Mesenchymal stem cell (in vitro differentiated cells and primary cell): ENCODE measurements at regions not wholly inside any gene's neighbourhood (a gene's known extent, or its start where the extent isn't known, plus 50 kb on each side); places are given as distances from the start of the nearest gene placed in this dataset.
"Not testable (repeated sequence)": the region's sequence is repeated elsewhere in the genome, so short reads cannot be mapped to it uniquely, and the experiment has no call there.

Experiments
- DNase-seq: peaks from one replicate; pipeline ENCODE4 v3.0.0-alpha.2; 2013
- H2AFZ ChIP-seq: one replicate; pipeline ENCODE4 v1.6.1; 2013; ENCODE audit warnings: low read depth, mild to moderate bottlenecking, control low read depth, inconsistent platforms, low read length, moderate library complexity
- H2AK5ac ChIP-seq: 2 replicates; pipeline ENCODE4 v1.6.1; 2013; ENCODE audit warnings: low read length, moderate library complexity, mild to moderate bottlenecking, inconsistent platforms; ENCODE audit not compliant: severe bottlenecking
- H2BK120ac ChIP-seq: one replicate; pipeline ENCODE4 v1.6.1; 2013; ENCODE audit warnings: low read depth, mild to moderate bottlenecking, inconsistent platforms, low read length, moderate library complexity
- H2BK12ac ChIP-seq, 2 experiments: one replicate each; pipeline ENCODE4 v1.6.1; 2013; ENCODE audit warnings: inconsistent platforms in 2 of 2, low read length in 2 of 2, mild to moderate bottlenecking in 2 of 2, moderate library complexity in 2 of 2, control low read depth in 1 of 2
- H2BK15ac ChIP-seq: one replicate; pipeline ENCODE4 v1.6.1; 2013; ENCODE audit warnings: mild to moderate bottlenecking, low read depth, inconsistent platforms; ENCODE audit not compliant: poor library complexity, severe bottlenecking
- H2BK5ac ChIP-seq: 2 replicates; pipeline ENCODE4 v1.6.1; 2013; ENCODE audit warnings: low read depth, mild to moderate bottlenecking, low read length, control low read depth, inconsistent platforms; ENCODE audit not compliant: poor library complexity, severe bottlenecking
- H3K14ac ChIP-seq, 2 experiments: one replicate each; pipeline ENCODE4 v1.6.1; 2013; ENCODE audit warnings: inconsistent platforms in 2 of 2, low read length in 2 of 2, control low read depth in 1 of 2, mild to moderate bottlenecking in 1 of 2, moderate library complexity in 1 of 2
- H3K18ac ChIP-seq, 2 experiments: one replicate each; pipeline ENCODE4 v1.6.1; 2013; ENCODE audit warnings: inconsistent platforms in 2 of 2, low read length in 2 of 2, control low read depth in 1 of 2, low read depth in 1 of 2, mild to moderate bottlenecking in 1 of 2
- H3K23ac ChIP-seq, 2 experiments: one replicate each; pipeline ENCODE4 v1.6.1; 2013; ENCODE audit warnings: inconsistent platforms in 2 of 2, low read length in 2 of 2, mild to moderate bottlenecking in 2 of 2, moderate library complexity in 2 of 2, control low read depth in 1 of 2
- H3K27ac ChIP-seq: 2 replicates; pipeline ENCODE4 v1.5.1; 2013; ENCODE audit warnings: mild to moderate bottlenecking, moderate library complexity, low read length, control low read depth, inconsistent platforms; ENCODE audit not compliant: poor library complexity, severe bottlenecking
- H3K27me3 ChIP-seq, 2 experiments: 2 replicates each; pipeline versions ENCODE4 v1.6.1 to v1.7.0; 2013; ENCODE audit warnings: low read length in 2 of 2, mild to moderate bottlenecking in 2 of 2, moderate library complexity in 2 of 2, control low read depth in 1 of 2, inconsistent platforms in 1 of 2; ENCODE audit not compliant: control insufficient read depth in 1 of 2, insufficient read depth in 1 of 2
- H3K36me3 ChIP-seq, 2 experiments: 2 replicates each; pipeline versions ENCODE4 v1.6.1 to v1.7.0; 2013; ENCODE audit warnings: low read length in 2 of 2, control low read depth in 1 of 2, inconsistent platforms in 1 of 2, low read depth in 1 of 2, mild to moderate bottlenecking in 1 of 2; ENCODE audit not compliant: insufficient read depth in 2 of 2, control insufficient read depth in 1 of 2
- H3K4ac ChIP-seq, 2 experiments: one replicate each; pipeline ENCODE4 v1.6.1; 2013; ENCODE audit warnings: inconsistent platforms in 2 of 2, low read length in 2 of 2, mild to moderate bottlenecking in 2 of 2, moderate library complexity in 2 of 2, control low read depth in 1 of 2, low read depth in 1 of 2
- H3K4me1 ChIP-seq: 2 replicates; pipeline ENCODE4 v1.6.1; 2013; ENCODE audit warnings: low read depth, low read length, control low read depth; ENCODE audit not compliant: control insufficient read depth, insufficient read depth
- H3K4me2 ChIP-seq: 2 replicates; pipeline ENCODE4 v1.6.1; 2013; ENCODE audit warnings: low read length, mild to moderate bottlenecking, inconsistent platforms; ENCODE audit not compliant: poor library complexity, severe bottlenecking
- H3K4me3 ChIP-seq, 2 experiments: 2 replicates each; pipeline versions ENCODE4 v1.5.1 to v1.7.0; 2013; ENCODE audit warnings: low read length in 2 of 2, mild to moderate bottlenecking in 2 of 2, control low read depth in 1 of 2, low read depth in 1 of 2; ENCODE audit not compliant: insufficient read depth in 1 of 2
- H3K79me1 ChIP-seq: replicated peaks from 2 replicates; pipeline ENCODE4 v1.6.1; 2013; ENCODE audit warnings: mild to moderate bottlenecking, control low read depth, low read length, inconsistent platforms; ENCODE audit not compliant: poor library complexity, severe bottlenecking
- H3K9ac ChIP-seq: 2 replicates; pipeline ENCODE4 v1.7.0; 2013; ENCODE audit warnings: mild to moderate bottlenecking, low read length, moderate library complexity
- H3K9me3 ChIP-seq: 2 replicates; pipeline ENCODE4 v1.7.0; 2013; ENCODE audit warnings: mild to moderate bottlenecking, low read length; ENCODE audit not compliant: control insufficient read depth
- H4K8ac ChIP-seq: one replicate; pipeline ENCODE4 v1.6.1; 2013; ENCODE audit warnings: inconsistent platforms, mild to moderate bottlenecking, low read length, moderate library complexity
- H4K91ac ChIP-seq: one replicate; pipeline ENCODE4 v1.6.1; 2013; ENCODE audit warnings: mild to moderate bottlenecking, low read length, inconsistent platforms
- WGBS: methylation state at CpG from one replicate; pipeline ENCODE4 v1.1.7; 2013; ENCODE audit warnings: mixed read lengths; 5-methylcytosine and 5-hydroxymethylcytosine counted together

- not testable (repeated sequence) for H3K18ac ChIP-seq, H2BK15ac ChIP-seq, H3K9me3 ChIP-seq, H2BK12ac ChIP-seq, H3K79me1 ChIP-seq, H3K36me3 ChIP-seq, H3K14ac ChIP-seq, H3K4ac ChIP-seq, H3K4me3 ChIP-seq, H2AFZ ChIP-seq, H3K4me2 ChIP-seq, H3K23ac ChIP-seq, H3K4me1 ChIP-seq, DNase-seq, H3K27me3 ChIP-seq, H4K91ac ChIP-seq, H3K27ac ChIP-seq, H2BK5ac ChIP-seq, H2BK120ac ChIP-seq, H3K9ac ChIP-seq, H4K8ac ChIP-seq, H2AK5ac ChIP-seq
- no CpG with 5 or more reads among the region's 3 CpGs for WGBS
Measured at GRCh38 chr6:57877729-57878128, 560.3 kb downstream of the PRIM2 start.

GRCh38 chr6:57878792-57879191 is 561.4 kb downstream of the PRIM2 start:
- not testable (repeated sequence) for H4K91ac ChIP-seq, H3K36me3 ChIP-seq, H3K4me1 ChIP-seq, H3K9me3 ChIP-seq, H3K4ac ChIP-seq, H3K27ac ChIP-seq, H3K4me2 ChIP-seq, H2AFZ ChIP-seq, H4K8ac ChIP-seq, H2BK15ac ChIP-seq, H3K79me1 ChIP-seq, H2AK5ac ChIP-seq, H3K9ac ChIP-seq, H3K14ac ChIP-seq, H3K18ac ChIP-seq, H3K4me3 ChIP-seq, H2BK120ac ChIP-seq, DNase-seq, H2BK12ac ChIP-seq, H3K23ac ChIP-seq, H2BK5ac ChIP-seq, H3K27me3 ChIP-seq
- WGBS: 83% methylated on average over 1 of the region's 1 CpG

GRCh38 chr6:57898850-57899249 is 581.4 kb downstream of the PRIM2 start:
- H3K27ac ChIP-seq, H3K4me2 ChIP-seq, H2BK5ac ChIP-seq, H3K23ac ChIP-seq, H2AK5ac ChIP-seq, H3K9me3 ChIP-seq, H3K18ac ChIP-seq, H3K4ac ChIP-seq, H3K4me1 ChIP-seq, H2AFZ ChIP-seq, H3K4me3 ChIP-seq, DNase-seq, H3K27me3 ChIP-seq, H3K14ac ChIP-seq, H3K79me1 ChIP-seq, H2BK15ac ChIP-seq, H2BK12ac ChIP-seq, H4K8ac ChIP-seq, H2BK120ac ChIP-seq, H3K9ac ChIP-seq, H3K36me3 ChIP-seq, H4K91ac ChIP-seq: not testable (repeated sequence)
- WGBS: 100% methylated on average over 1 of the region's 5 CpGs

GRCh38 chr6:57900687-57901399 is 583.4 kb downstream of the PRIM2 start:
- not testable (repeated sequence) for H2AK5ac ChIP-seq, H3K27me3 ChIP-seq, H2AFZ ChIP-seq, H3K4me3 ChIP-seq, H3K4me1 ChIP-seq, H3K9ac ChIP-seq, H4K91ac ChIP-seq, H3K18ac ChIP-seq, H3K23ac ChIP-seq, H2BK120ac ChIP-seq, DNase-seq, H2BK5ac ChIP-seq, H3K79me1 ChIP-seq, H3K27ac ChIP-seq, H3K9me3 ChIP-seq, H3K14ac ChIP-seq, H2BK12ac ChIP-seq, H3K4me2 ChIP-seq, H3K36me3 ChIP-seq, H2BK15ac ChIP-seq, H4K8ac ChIP-seq, H3K4ac ChIP-seq
- WGBS: no CpG with 5 or more reads among the region's 5 CpGs
